PC-3 (cell line): ENCODE measurements at regions not wholly inside any gene's neighbourhood (a gene's known extent, or its start where the extent isn't known, plus 50 kb on each side); places are given as distances from the start of the nearest gene placed in this dataset.

Experiments
- ATAC-seq: fragments of 200-7000 bp; cut with Tn5 transposase; 2 replicates; pipeline ENCODE4 v1.9.1; 2020; ENCODE audit warnings: mild to moderate bottlenecking, moderate library complexity
- BruUV-seq: library from RNA; stranded (reverse); fragments of 400-500 nt; replicated peaks from 2 replicates; lab custom pipeline; 2021; lab: Mats Ljungman, UMichigan
- CTCF ChIA-PET: fragments of 300-600 bp; sonication (Branson Sonifier 250); formaldehyde crosslinking; loops from one replicate; lab custom pipeline; 2022; ENCODE audit warnings: antibody characterized with exemption; lab: Charles Lee
- POLR2A ChIA-PET: fragments of 300-600 bp; sonication (Branson Sonifier 250); formaldehyde crosslinking; loops from one replicate; lab custom pipeline; 2022; ENCODE audit warnings: antibody characterized with exemption; ENCODE audit not compliant: unreplicated experiment; lab: Charles Lee
- DNase-seq: peaks from one replicate; pipeline ENCODE4 v3.0.0-alpha.2; 2015
- H2AFZ ChIP-seq: fragments of 300-600 bp; sonication (generic); 2 replicates; pipeline ENCODE4 v1.6.0; 2016; ENCODE audit warnings: antibody characterized with exemption, low read length
- H3F3A ChIP-seq: fragments of 300-600 bp; sonication (generic); one replicate; pipeline ENCODE4 v1.6.0; 2017; ENCODE audit warnings: antibody characterized with exemption, low read length, control low read depth, mild to moderate bottlenecking; ENCODE audit not compliant: unreplicated experiment
- H3K27ac ChIP-seq: fragments of 300-600 bp; sonication (generic); 2 replicates; pipeline ENCODE4 v1.5.1; 2016; ENCODE audit warnings: mild to moderate bottlenecking, low read length
- H3K27me3 ChIP-seq: fragments of 300-600 bp; sonication (generic); 2 replicates; pipeline ENCODE4 v1.6.1; 2016; ENCODE audit warnings: low read length, mixed read lengths
- H3K36me3 ChIP-seq: fragments of 300-600 bp; sonication (generic); 2 replicates; pipeline ENCODE4 v1.6.1; 2016; ENCODE audit warnings: low read depth, mixed run types, low read length, mixed read lengths
- H3K4me1 ChIP-seq: fragments of 300-600 bp; sonication (generic); 2 replicates; pipeline ENCODE4 v1.5.1; 2016; ENCODE audit warnings: low read length; ENCODE audit not compliant: insufficient read depth
- H3K4me2 ChIP-seq: fragments of 300-600 bp; sonication (generic); 2 replicates; pipeline ENCODE4 v1.6.0; 2016; ENCODE audit warnings: low read length
- H3K4me3 ChIP-seq: fragments of 300-600 bp; sonication (generic); 2 replicates; pipeline ENCODE4 v1.5.1; 2016; ENCODE audit warnings: mild to moderate bottlenecking, low read length, mixed read lengths
- H3K79me2 ChIP-seq: fragments of 300-600 bp; sonication (generic); 2 replicates; pipeline ENCODE4 v1.6.1; 2017; ENCODE audit warnings: low read length, mixed read lengths
- H3K9ac ChIP-seq: fragments of 300-600 bp; sonication (generic); 2 replicates; pipeline ENCODE4 v1.6.0; 2016; ENCODE audit warnings: mild to moderate bottlenecking, low read length
- H3K9me2 ChIP-seq: fragments of 300-600 bp; sonication (generic); replicated peaks from 2 replicates; pipeline ENCODE4 v1.6.1; 2016; ENCODE audit warnings: mixed run types, low read length, mixed read lengths
- H3K9me3 ChIP-seq: fragments of 300-600 bp; sonication (generic); 2 replicates; pipeline ENCODE4 v1.6.1; 2016; ENCODE audit warnings: low read length, mixed read lengths
- H4K20me1 ChIP-seq: fragments of 300-600 bp; sonication (generic); 2 replicates; pipeline ENCODE4 v1.6.1; 2016; ENCODE audit warnings: low read length, mixed read lengths
- CTCF ChIP-seq: fragments of 300-600 bp; sonication (generic); conservative IDR thresholded peaks from 2 replicates; pipeline ENCODE4 v1.5.1; 2017; ENCODE audit warnings: antibody characterized with exemption, low read depth, mild to moderate bottlenecking, low read length
- EZH2 ChIP-seq: fragments of 300-600 bp; sonication (generic); IDR thresholded peaks from one replicate; pipeline ENCODE4 v1.6.1; 2017; ENCODE audit warnings: antibody characterized with exemption, mild to moderate bottlenecking, low read length; ENCODE audit not compliant: unreplicated experiment
- EZH2phosphoT487 ChIP-seq: fragments of 300-600 bp; sonication (generic); IDR thresholded peaks from 2 replicates; pipeline ENCODE4 v1.6.1; 2018; ENCODE audit warnings: mild to moderate bottlenecking, antibody characterized with exemption, low read length, borderline replicate concordance
- intact Hi-C: fragments of 100-400 bp; cut with micrococcal nuclease; formaldehyde crosslinking; loops from 2 replicates; pipeline ENCODE4 v1.9.0; 2023

GRCh38 chr11:113593698-113594308 lies 112.3 kb downstream of the TMPRSS5 start:
- ATAC-seq (no peak), DNase-seq (no peak)
- Histone ChIP-seq H3K4me2 (no peak overlapping the region), H3F3A (no peaks in the 10 kb centered on the region), H3K27ac (no peak overlapping the region), H3K27me3 (peaks cover 15% of the 10 kb centered on the region), H3K36me3 (no peaks in the 10 kb centered on the region), H3K9me3 (no peaks in the 10 kb centered on the region), H3K4me3 (no peak overlapping the region), H3K79me2 (no peaks in the 10 kb centered on the region), H3K9me2 (no peaks in the 10 kb centered on the region), H3K9ac (no peak overlapping the region), H4K20me1 (no peaks in the 10 kb centered on the region), H2AFZ (no peak overlapping the region), H3K4me1 (no peaks in the 10 kb centered on the region)
- no TSS peak for BruUV-seq
- ChIA-PET POLR2A (no interaction called here), CTCF (no interaction called here)
- intact Hi-C loops: no loop called here
- TF ChIP-seq EZH2 (no peak), EZH2phosphoT487 (no peak), CTCF (no peak)

- ChIA-PET POLR2A (interaction anchor here (0.6 kb wide), 1 partner anchor 236 kb away, joined by 3 read pairs; no protein-coding TSS in a partner anchor), CTCF (no interaction called here)
- Histone ChIP-seq H3K79me2 (no peaks in the 10 kb centered on the region), H3K36me3 (no peaks in the 10 kb centered on the region), H3K27me3 (peaks cover 10% of the 10 kb centered on the region; the same call in 1 of the 2 replicates), H3K4me2 (no peak overlapping the region), H3K9ac (no peak overlapping the region), H2AFZ (no peak overlapping the region), H3K9me2 (no peaks in the 10 kb centered on the region), H3K27ac (no peak overlapping the region), H3K4me1 (peaks cover 13% of the 10 kb centered on the region), H3F3A (no peaks in the 10 kb centered on the region), H3K4me3 (no peak overlapping the region), H3K9me3 (no peaks in the 10 kb centered on the region), H4K20me1 (no peaks in the 10 kb centered on the region)
- TF ChIP-seq EZH2 (no peak), EZH2phosphoT487 (no peak), CTCF (no peak)
- DNase-seq (no peak), ATAC-seq (no peak)
- BruUV-seq: no TSS peak
- intact Hi-C loops: no loop called here
Measured at GRCh38 chr11:113591117-113591516, 115.0 kb downstream of the TMPRSS5 start.

GRCh38 chr11:113587308-113587739 lies 112.1 kb upstream of the DRD2 start:
- DNase-seq (peak; percentile 89), ATAC-seq (peak; percentile 78)
- Histone ChIP-seq H4K20me1 (no peaks in the 10 kb centered on the region), H3K9me2 (no peaks in the 10 kb centered on the region), H3K36me3 (no peaks in the 10 kb centered on the region), H3F3A (no peaks in the 10 kb centered on the region), H3K4me3 (no peak overlapping the region), H3K4me1 (peaks cover 13% of the 10 kb centered on the region), H3K4me2 (no peak overlapping the region), H3K9me3 (no peaks in the 10 kb centered on the region), H3K27ac (no peak overlapping the region), H3K9ac (no peak overlapping the region), H3K79me2 (no peaks in the 10 kb centered on the region), H2AFZ (no peak overlapping the region), H3K27me3 (peaks cover 10% of the 10 kb centered on the region; the same call in 1 of the 2 replicates)
- BruUV-seq: no TSS peak
- intact Hi-C loops: loop anchor here (1.0 kb wide), 1 partner anchor 111 kb away; no protein-coding TSS in a partner anchor
- ChIA-PET POLR2A (no interaction called here), CTCF (no interaction called here)
- TF ChIP-seq EZH2 (no peak), CTCF (peak; percentile 9; the same call in 1 of the 2 replicates)
